ENCODE measurements at regions not wholly inside any gene's neighbourhood (a gene's known extent, or its start where the extent isn't known, plus 50 kb on each side); places are given as distances from the start of the nearest gene placed in this dataset.

- no peak overlapping the region for H3K4me3 ChIP-seq (ENCODE audit: low read depth, low read length)
- DNase-seq (ENCODE audit: low read depth), result no peak
- no peak for TF ChIP-seq CTCF (IDR thresholded peaks at IDR 0.05; ENCODE audit: insufficient read depth, low read length)
Observed at GRCh38 chr20:52869276-52869675, 102.9 kb upstream of the TSHZ2 start.

- no peak overlapping the region for H3K4me3 ChIP-seq (ENCODE audit: low read depth, low read length)
- DNase-seq (ENCODE audit: low read depth), result no peak
- TF ChIP-seq CTCF (IDR thresholded peaks at IDR 0.05; ENCODE audit: insufficient read depth, low read length), result no peak
Observed at GRCh38 chr20:52867305-52867704, 104.9 kb upstream of the TSHZ2 start.

GRCh38 chr20:52864916-52865605, 107.1 kb upstream of the TSHZ2 start:
- DNase-seq (ENCODE audit: low read depth), result no peak
- no peak overlapping the region for H3K4me3 ChIP-seq (ENCODE audit: low read depth, low read length)
- TF ChIP-seq CTCF (IDR thresholded peaks at IDR 0.05; ENCODE audit: insufficient read depth, low read length), result no peak

GRCh38 chr20:52859156-52859876, 112.8 kb upstream of the TSHZ2 start:
- no peak overlapping the region for H3K4me3 ChIP-seq (ENCODE audit: low read depth, low read length)
- no peak for TF ChIP-seq CTCF (IDR thresholded peaks at IDR 0.05; ENCODE audit: insufficient read depth, low read length)
- peak; percentile 34 for DNase-seq (ENCODE audit: low read depth)

- DNase-seq (ENCODE audit: low read depth), result no peak
- no peak overlapping the region for H3K4me3 ChIP-seq (ENCODE audit: low read depth, low read length)
- TF ChIP-seq CTCF (IDR thresholded peaks at IDR 0.05; ENCODE audit: insufficient read depth, low read length), result no peak
Observed at GRCh38 chr20:52852714-52853113, 119.4 kb upstream of the TSHZ2 start.

- DNase-seq (ENCODE audit: low read depth), result no peak
- TF ChIP-seq CTCF (IDR thresholded peaks at IDR 0.05; ENCODE audit: insufficient read depth, low read length), result no peak
- H3K4me3 ChIP-seq (ENCODE audit: low read depth, low read length), result no peak overlapping the region
Observed at GRCh38 chr20:52847731-52848359, 124.3 kb upstream of the TSHZ2 start.
